ENCODE measurements at regions not wholly inside any gene's neighbourhood (a gene's known extent, or its start where the extent isn't known, plus 50 kb on each side); places are given as distances from the start of the nearest gene placed in this dataset.

GRCh38 chr4:111572470-111572869 lies 572.8 kb upstream of the FAM241A start:
- DNase-seq = no peak
- no peak overlapping the region for H3K27ac Mint-ChIP-seq
- H3K27me3 Mint-ChIP-seq = no peaks in the 10 kb centered on the region
- no peaks in the 10 kb centered on the region for H3K9me3 Mint-ChIP-seq (ENCODE audit: low read depth)
- ATAC-seq = no peak
- H3K4me3 Mint-ChIP-seq = no peak overlapping the region
- no peaks in the 10 kb centered on the region for H3K4me1 Mint-ChIP-seq
- CTCF ChIA-PET = no interaction called here
- H3K36me3 Mint-ChIP-seq = no peaks in the 10 kb centered on the region

- no peaks in the 10 kb centered on the region for H3K27me3 Mint-ChIP-seq
- CTCF ChIA-PET = no interaction called here
- H3K27ac Mint-ChIP-seq = no peak overlapping the region
- no peak for ATAC-seq
- H3K4me1 Mint-ChIP-seq = no peaks in the 10 kb centered on the region
- H3K9me3 Mint-ChIP-seq (ENCODE audit: low read depth) = no peaks in the 10 kb centered on the region
- no peaks in the 10 kb centered on the region for H3K36me3 Mint-ChIP-seq
- no peak for DNase-seq
- H3K4me3 Mint-ChIP-seq = no peak overlapping the region
Observed at GRCh38 chr4:111573386-111573785, 571.9 kb upstream of the FAM241A start.

- H3K4me3 Mint-ChIP-seq = no peak overlapping the region
- H3K27me3 Mint-ChIP-seq = no peaks in the 10 kb centered on the region
- no peaks in the 10 kb centered on the region for H3K4me1 Mint-ChIP-seq
- H3K27ac Mint-ChIP-seq = no peak overlapping the region
- H3K36me3 Mint-ChIP-seq = no peaks in the 10 kb centered on the region
- no peak for DNase-seq
- ATAC-seq = no peak
- peaks cover 7% of the 10 kb centered on the region for H3K9me3 Mint-ChIP-seq (ENCODE audit: low read depth)
- CTCF ChIA-PET = no interaction called here
Observed at GRCh38 chr4:111579767-111580166, 565.5 kb upstream of the FAM241A start.

- Mint-ChIP-seq H3K27ac (no peak overlapping the region), H3K4me3 (no peak overlapping the region), H3K4me1 (no peaks in the 10 kb centered on the region), H3K36me3 (no peaks in the 10 kb centered on the region), H3K27me3 (no peaks in the 10 kb centered on the region), H3K9me3 (ENCODE audit: low read depth) (peaks cover 4% of the 10 kb centered on the region)
- no peak for DNase-seq
- no peak for ATAC-seq
- CTCF ChIA-PET = no interaction called here
Observed at GRCh38 chr4:111595456-111595855, 549.8 kb upstream of the FAM241A start.

DNA sequence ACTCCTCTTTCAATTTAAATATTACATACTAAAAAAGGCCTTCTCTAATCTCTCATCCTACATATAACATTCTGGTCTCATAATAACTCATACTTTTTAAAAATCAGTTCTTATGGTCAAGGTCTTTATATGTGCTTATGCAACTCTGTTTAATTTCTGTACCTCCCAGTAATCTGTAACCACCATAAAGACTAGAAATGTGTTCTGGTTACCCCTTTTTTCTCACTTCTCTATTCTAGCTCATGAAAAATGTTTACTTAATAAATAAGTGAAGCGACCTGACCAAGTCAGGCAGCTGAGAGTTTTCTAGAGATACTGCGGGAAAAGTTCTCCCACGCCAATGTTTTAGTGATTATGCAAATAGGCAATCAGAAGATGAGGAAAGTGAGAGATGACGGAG lies 548.8 kb upstream of the FAM241A start:
- DNase-seq = no peak
- no peak for ATAC-seq
- Mint-ChIP-seq H3K4me1 (no peaks in the 10 kb centered on the region), H3K27ac (no peak overlapping the region), H3K9me3 (ENCODE audit: low read depth) (peaks cover 4% of the 10 kb centered on the region), H3K36me3 (no peaks in the 10 kb centered on the region), H3K4me3 (no peak overlapping the region), H3K27me3 (no peaks in the 10 kb centered on the region)
- CTCF ChIA-PET = no interaction called here

DNA sequence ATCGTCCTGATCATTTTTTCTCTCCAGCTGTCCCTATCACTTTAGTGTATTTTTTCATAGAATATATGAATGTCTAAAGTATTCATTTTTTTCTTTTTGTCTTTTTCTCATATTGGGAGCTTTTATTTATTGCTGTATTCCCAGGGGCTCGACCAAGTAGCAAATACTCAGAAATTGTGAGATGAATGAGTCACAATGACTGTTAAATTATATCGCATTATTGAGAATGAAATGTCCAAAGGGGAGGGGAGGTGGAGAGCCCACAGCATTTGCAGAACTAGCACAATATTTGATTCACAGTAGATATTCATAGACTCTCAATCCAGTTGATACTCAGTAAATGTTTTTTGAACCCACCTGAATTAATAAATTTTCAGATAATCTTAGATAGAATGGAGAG lies 543.6 kb upstream of the FAM241A start:
- DNase-seq (no peak), ATAC-seq (no peak)
- CTCF ChIA-PET = no interaction called here
- Mint-ChIP-seq H3K27ac (no peak overlapping the region), H3K4me1 (no peaks in the 10 kb centered on the region), H3K27me3 (no peaks in the 10 kb centered on the region), H3K9me3 (ENCODE audit: low read depth) (peaks cover 4% of the 10 kb centered on the region), H3K36me3 (no peaks in the 10 kb centered on the region), H3K4me3 (no peak overlapping the region)

GRCh38 chr4:111602848-111603247 lies 542.4 kb upstream of the FAM241A start:
- H3K9me3 Mint-ChIP-seq (ENCODE audit: low read depth) = peaks cover 3% of the 10 kb centered on the region
- CTCF ChIA-PET = no interaction called here
- H3K27ac Mint-ChIP-seq = no peak overlapping the region
- no peaks in the 10 kb centered on the region for H3K36me3 Mint-ChIP-seq
- H3K4me1 Mint-ChIP-seq = no peaks in the 10 kb centered on the region
- ATAC-seq = no peak
- H3K4me3 Mint-ChIP-seq = no peak overlapping the region
- no peak for DNase-seq
- no peaks in the 10 kb centered on the region for H3K27me3 Mint-ChIP-seq

DNA sequence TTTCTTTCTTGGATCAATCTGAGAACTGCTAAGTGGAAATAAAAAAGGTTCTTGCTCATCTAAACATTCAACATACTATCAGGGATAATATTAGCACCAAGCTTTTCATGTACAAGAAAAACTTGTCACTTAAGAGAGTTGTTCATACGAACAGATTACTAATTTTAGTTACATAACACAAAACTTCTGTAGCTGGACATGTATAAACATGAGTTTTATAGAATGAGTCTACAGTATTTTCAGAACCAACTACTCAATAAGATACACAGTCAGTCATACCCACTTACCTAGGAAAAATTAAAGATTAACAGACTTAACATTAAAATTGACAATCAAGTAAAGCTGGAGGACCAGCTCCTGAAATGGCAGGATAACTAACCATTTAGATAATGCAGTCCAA lies 540.1 kb upstream of the FAM241A start:
- CTCF ChIA-PET = no interaction called here
- no peak for ATAC-seq
- Mint-ChIP-seq H3K4me3 (no peak overlapping the region), H3K36me3 (no peaks in the 10 kb centered on the region), H3K27me3 (no peaks in the 10 kb centered on the region), H3K27ac (no peak overlapping the region), H3K4me1 (no peaks in the 10 kb centered on the region), H3K9me3 (ENCODE audit: low read depth) (no peaks in the 10 kb centered on the region)
- DNase-seq = no peak

GRCh38 chr4:111610681-111611080 lies 534.6 kb upstream of the FAM241A start:
- Mint-ChIP-seq H3K27me3 (no peaks in the 10 kb centered on the region), H3K9me3 (ENCODE audit: low read depth) (no peaks in the 10 kb centered on the region), H3K4me1 (no peaks in the 10 kb centered on the region), H3K36me3 (no peaks in the 10 kb centered on the region), H3K4me3 (no peak overlapping the region), H3K27ac (no peak overlapping the region)
- DNase-seq = no peak
- no peak for ATAC-seq
- CTCF ChIA-PET = no interaction called here

DNA sequence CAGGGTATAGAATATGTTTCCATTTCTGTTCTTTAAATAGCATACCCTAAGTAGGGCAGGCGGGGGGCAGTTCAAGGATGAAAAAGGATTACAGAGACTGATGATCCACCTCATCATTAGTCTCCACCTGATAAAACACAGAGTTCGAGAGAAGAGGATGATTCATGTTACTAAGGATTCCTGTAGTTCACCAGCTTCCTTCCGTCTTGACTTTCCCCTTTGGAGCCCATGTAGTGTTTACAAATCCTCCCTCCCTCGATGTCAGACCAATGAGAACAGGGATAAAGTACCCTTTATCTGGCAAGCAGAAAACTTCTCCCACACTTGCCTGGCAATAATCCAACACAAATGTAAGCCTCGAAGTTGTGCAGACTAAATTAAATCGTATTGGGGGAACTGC lies 526.3 kb upstream of the FAM241A start:
- no peaks in the 10 kb centered on the region for H3K4me1 Mint-ChIP-seq
- H3K27me3 Mint-ChIP-seq = no peaks in the 10 kb centered on the region
- CTCF ChIA-PET = no interaction called here
- peaks cover 3% of the 10 kb centered on the region for H3K9me3 Mint-ChIP-seq (ENCODE audit: low read depth)
- DNase-seq (no peak), ATAC-seq (no peak)
- H3K36me3 Mint-ChIP-seq = no peaks in the 10 kb centered on the region
- H3K27ac Mint-ChIP-seq = no peak overlapping the region
- no peak overlapping the region for H3K4me3 Mint-ChIP-seq

GRCh38 chr4:111628437-111628836 lies 516.8 kb upstream of the FAM241A start:
- ATAC-seq = no peak
- no peaks in the 10 kb centered on the region for H3K27me3 Mint-ChIP-seq

DNA sequence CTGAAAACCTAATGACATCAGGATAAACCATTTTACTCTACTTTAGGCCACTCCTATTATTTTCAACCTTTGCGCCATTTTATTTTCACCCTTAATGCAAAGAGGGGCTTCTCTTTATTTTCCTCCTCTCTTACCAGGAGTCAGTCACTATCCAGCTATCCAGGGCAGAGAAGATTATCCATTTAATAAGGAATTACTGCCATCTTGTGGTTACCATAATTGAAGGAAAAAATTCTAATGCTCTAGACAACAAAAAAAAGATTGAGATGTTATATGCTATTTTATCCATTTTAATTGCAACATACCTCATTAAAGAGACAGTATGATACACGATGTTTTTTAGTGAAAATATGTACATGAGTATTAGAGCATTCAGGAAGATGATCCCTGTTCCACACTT lies 514.5 kb upstream of the FAM241A start:
- Mint-ChIP-seq H3K36me3 (no peaks in the 10 kb centered on the region), H3K9me3 (ENCODE audit: low read depth) (no peaks in the 10 kb centered on the region)
- ATAC-seq = no peak

More at GRCh38 chr4:111628437-111628836, 516.8 kb upstream of the FAM241A start:
- Mint-ChIP-seq H3K4me3 (no peak overlapping the region), H3K4me1 (no peaks in the 10 kb centered on the region), H3K36me3 (no peaks in the 10 kb centered on the region), H3K9me3 (ENCODE audit: low read depth) (no peaks in the 10 kb centered on the region), H3K27ac (no peak overlapping the region)
- DNase-seq = no peak
- CTCF ChIA-PET = interaction anchor here (0.6 kb wide), 1 partner anchor 204 kb away, joined by 3 read pairs; no protein-coding TSS in a partner anchor

GRCh38 chr4:111631215-111631999 lies 513.8 kb upstream of the FAM241A start:
- ATAC-seq = no peak
- no peak for DNase-seq
- CTCF ChIA-PET = no interaction called here
- Mint-ChIP-seq H3K36me3 (no peaks in the 10 kb centered on the region), H3K4me1 (no peaks in the 10 kb centered on the region), H3K4me3 (no peak overlapping the region), H3K9me3 (ENCODE audit: low read depth) (no peaks in the 10 kb centered on the region), H3K27me3 (no peaks in the 10 kb centered on the region), H3K27ac (no peak overlapping the region)

More for the DNA sequence above, 514.5 kb upstream of the FAM241A start:
- no peaks in the 10 kb centered on the region for H3K27me3 Mint-ChIP-seq
- CTCF ChIA-PET = no interaction called here
- H3K27ac Mint-ChIP-seq = no peak overlapping the region
- no peaks in the 10 kb centered on the region for H3K4me1 Mint-ChIP-seq
- DNase-seq = no peak
- H3K4me3 Mint-ChIP-seq = no peak overlapping the region

DNA sequence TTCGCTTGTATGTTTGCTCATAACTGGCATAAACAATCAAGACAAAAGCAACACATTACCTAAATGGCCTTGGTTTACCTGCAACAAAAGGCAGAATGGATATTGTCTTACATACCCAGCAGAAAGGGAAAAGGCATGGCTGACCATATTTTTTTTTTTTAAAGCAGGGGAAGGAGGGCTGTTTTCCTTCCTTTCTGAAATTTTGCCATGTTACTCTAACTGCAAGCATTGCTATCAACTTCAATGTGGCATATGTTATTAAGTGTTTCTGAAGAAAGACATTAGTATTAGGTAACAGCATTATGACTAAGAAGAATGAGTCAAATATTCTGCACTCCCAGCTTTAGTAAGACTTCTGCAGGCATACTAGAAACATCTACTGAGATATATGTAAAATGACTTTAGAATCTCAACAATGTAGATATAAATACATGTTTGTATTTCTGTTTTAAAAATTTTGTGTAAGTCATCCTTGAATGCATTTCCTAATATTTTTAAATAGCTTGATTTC lies 512.6 kb upstream of the FAM241A start:
- Mint-ChIP-seq H3K36me3 (no peaks in the 10 kb centered on the region), H3K27ac (no peak overlapping the region), H3K27me3 (no peaks in the 10 kb centered on the region), H3K4me1 (no peaks in the 10 kb centered on the region), H3K4me3 (no peak overlapping the region), H3K9me3 (ENCODE audit: low read depth) (no peaks in the 10 kb centered on the region)
- CTCF ChIA-PET = no interaction called here
- no peak for ATAC-seq
- DNase-seq = no peak

Data from activated CD8-positive, alpha-beta memory T cell treated with anti-CD3 and anti-CD28 coated beads, Interleukin-2, amount 10 ng/mL, durations not matched to agents 7 days and 5 days (primary cell).